K562 (cell line): ENCODE measurements at regions not wholly inside any gene's neighbourhood (a gene's known extent, or its start where the extent isn't known, plus 50 kb on each side); places are given as distances from the start of the nearest gene placed in this dataset.

Source experiments
- CHD4 ChIP-seq: fragments of 200-600 bp; sonication (generic); IDR thresholded peaks from 3 replicates; pipeline ENCODE4 v1.6.1; 2012; ENCODE audit warnings: low read depth, mild to moderate bottlenecking, mixed read lengths, low read length, inconsistent platforms; ENCODE audit not compliant: insufficient read depth, insufficient replicate concordance, poor library complexity, severe bottlenecking
- LEF1 ChIP-seq: fragments of 450-650 bp; IDR thresholded peaks from 2 replicates; pipeline ENCODE4 v1.6.1; 2016; ENCODE audit warnings: mild to moderate bottlenecking
- NBN ChIP-seq: fragments of 450-650 bp; IDR thresholded peaks from 2 replicates; pipeline ENCODE4 v1.6.1; 2016; ENCODE audit warnings: low read depth, mild to moderate bottlenecking
- POLR2A ChIP-seq: fragments of 450-650 bp; conservative IDR thresholded peaks from 2 replicates; pipeline ENCODE4 v1.6.1; 2016
- ZEB2 ChIP-seq: fragments of 450-650 bp; IDR thresholded peaks from 2 replicates; pipeline ENCODE4 v1.6.1; 2016
- TF ChIP-seq, protein P1 (sequence below): fragments of 450-650 bp; IDR thresholded peaks from 2 replicates; pipeline ENCODE4 v1.7.1; 2018; ENCODE audit warnings: mild to moderate bottlenecking, low read depth; ENCODE audit not compliant: partially characterized antibody

- TF ChIP-seq LEF1 = no peak
- TF ChIP-seq NBN = no peak
- TF ChIP-seq CHD4 = no peak
- TF ChIP-seq POLR2A = no peak
- TF ChIP-seq, protein P1, sequence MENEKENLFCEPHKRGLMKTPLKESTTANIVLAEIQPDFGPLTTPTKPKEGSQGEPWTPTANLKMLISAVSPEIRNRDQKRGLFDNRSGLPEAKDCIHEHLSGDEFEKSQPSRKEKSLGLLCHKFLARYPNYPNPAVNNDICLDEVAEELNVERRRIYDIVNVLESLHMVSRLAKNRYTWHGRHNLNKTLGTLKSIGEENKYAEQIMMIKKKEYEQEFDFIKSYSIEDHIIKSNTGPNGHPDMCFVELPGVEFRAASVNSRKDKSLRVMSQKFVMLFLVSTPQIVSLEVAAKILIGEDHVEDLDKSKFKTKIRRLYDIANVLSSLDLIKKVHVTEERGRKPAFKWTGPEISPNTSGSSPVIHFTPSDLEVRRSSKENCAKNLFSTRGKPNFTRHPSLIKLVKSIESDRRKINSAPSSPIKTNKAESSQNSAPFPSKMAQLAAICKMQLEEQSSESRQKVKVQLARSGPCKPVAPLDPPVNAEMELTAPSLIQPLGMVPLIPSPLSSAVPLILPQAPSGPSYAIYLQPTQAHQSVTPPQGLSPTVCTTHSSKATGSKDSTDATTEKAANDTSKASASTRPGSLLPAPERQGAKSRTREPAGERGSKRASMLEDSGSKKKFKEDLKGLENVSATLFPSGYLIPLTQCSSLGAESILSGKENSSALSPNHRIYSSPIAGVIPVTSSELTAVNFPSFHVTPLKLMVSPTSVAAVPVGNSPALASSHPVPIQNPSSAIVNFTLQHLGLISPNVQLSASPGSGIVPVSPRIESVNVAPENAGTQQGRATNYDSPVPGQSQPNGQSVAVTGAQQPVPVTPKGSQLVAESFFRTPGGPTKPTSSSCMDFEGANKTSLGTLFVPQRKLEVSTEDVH = no peak
- TF ChIP-seq ZEB2 = no peak
Observed at GRCh38 chr2:104402825-104403224, 451.1 kb upstream of the POU3F3 start.
